KG1 (cell line): ENCODE measurements at regions not wholly inside any gene's neighbourhood (a gene's known extent, or its start where the extent isn't known, plus 50 kb on each side); places are given as distances from the start of the nearest gene placed in this dataset.

ENCODE experiments used
- DNase-seq: peaks from one replicate; lab custom pipeline; 2025; lab: John Stamatoyannopoulos, UW

DNA sequence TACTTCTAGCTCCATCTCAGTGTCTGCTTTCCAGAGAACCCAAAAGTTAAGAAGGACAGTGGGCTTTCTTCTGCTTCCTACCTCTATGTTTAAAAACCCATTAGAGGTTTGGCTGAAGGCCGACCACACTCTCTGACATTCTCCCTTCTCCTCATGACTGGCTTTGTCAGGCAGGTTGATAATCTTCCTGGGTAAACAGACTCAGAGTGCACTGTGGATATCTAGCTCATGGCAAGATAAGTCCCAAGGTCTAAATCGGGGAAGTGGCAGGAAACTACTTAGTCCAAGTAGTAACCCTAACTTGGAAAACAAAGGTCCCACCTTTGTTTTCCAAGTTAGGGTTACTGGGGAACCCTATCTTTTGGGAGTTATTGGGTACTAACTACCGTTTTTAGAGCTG lies 161.9 kb upstream of the SPAG17 start:
- DNase-seq, result no peak

DNA sequence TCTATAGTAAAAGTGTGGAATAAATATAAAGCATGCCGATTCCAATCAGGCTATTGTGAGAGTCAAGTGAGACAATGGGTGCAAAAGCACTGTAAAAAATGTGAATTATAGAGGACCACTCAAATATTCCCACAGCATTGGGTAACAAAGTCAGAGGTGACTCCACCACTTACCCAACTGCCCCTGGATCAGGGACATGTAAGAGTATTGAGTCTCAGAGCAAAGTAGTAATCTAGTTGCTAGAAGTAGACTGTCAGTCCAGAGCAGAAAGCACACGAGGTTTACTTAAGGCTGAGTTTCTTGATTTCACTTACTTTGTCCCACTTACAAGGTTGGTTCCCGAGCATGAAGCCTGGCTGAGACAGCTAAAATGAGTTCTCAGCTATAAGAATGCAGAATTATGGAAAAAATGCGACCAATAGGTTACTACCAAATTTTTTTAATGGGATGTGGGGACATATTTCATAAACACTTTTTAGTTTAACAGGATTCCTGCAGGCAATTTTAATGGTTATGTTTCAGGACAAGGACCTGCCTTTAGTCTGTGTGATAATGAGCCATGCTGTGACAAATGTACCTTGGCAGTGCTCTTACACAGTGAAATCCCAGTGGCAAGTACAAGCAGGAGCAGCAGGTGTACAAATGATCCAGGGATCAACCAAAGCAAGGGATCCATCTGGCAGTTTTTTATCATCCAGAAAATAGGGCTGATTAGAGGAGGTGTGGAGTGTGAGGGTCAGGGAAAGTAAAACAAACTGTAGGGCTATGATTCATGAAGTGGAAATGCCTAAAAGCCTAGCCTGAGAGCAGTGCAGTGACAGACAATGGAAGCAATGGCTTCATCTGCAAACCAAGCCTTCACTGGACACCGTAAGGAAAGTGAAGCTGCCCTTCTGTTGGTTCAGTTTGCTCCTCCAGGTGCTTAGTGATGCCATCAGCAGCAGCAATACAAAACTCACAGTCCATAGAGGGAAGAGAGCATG lies 156.2 kb upstream of the SPAG17 start:
- no peak for DNase-seq

DNA sequence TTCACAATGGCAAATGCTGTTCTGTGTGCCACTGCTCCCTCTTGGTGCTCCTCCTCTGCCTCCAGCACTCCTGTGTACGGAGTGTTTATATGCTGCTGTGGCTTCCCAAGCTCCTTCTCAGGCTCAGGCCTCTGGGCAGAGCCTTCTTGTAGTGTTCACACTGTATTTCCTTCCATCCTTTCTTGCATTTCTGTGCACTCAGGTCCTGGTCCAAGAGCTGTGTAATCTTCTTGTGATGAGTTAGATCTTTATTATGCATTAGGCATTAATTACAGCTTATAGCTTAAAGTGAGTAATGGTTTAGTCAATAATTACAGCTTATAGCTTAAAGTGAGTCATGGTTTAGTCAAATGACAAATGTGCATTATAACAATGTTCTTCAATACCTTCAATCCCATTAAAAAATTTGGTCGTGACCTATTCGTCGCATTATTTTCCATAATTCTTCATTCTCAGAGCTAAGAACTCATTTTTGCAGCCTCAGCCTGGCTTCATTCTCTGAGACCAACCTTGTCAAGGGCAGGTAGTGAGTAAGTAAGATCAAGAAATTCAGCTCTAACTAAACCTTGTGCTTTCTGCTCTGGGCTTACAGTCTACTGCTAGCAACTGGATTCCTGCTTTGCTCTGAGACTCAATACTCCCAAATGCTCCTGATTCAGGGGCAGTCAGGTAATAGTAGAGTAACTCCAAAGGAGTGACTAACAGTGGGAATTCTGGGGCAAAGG lies 154.5 kb upstream of the SPAG17 start:
- no peak for DNase-seq

- DNase-seq, result no peak
These were observed 153.9 kb upstream of the SPAG17 start for GRCh38 chr1:118338936-118339335.

GRCh38 chr1:118337346-118337745 lies 152.3 kb upstream of the SPAG17 start:
- no peak for DNase-seq

DNA sequence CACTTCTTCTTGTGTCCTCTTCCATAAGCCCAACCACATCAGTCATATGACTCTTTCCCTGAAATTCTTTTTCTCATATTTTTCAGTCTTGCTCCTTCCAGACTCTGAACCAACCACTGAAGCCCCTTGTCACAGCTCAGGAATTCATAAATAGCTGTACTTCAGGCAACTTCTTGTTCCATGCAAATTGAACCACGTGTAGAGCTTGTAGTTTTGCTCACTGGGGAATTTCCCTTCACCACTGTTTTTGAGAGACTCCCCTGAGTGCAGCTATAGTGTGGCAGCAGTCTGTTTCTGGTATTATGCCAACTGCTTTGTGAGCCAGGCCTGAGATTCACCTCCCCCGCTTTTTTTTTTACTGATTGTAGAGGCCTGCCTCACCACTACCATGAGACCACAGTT lies 150.3 kb upstream of the SPAG17 start:
- no peak for DNase-seq

DNA sequence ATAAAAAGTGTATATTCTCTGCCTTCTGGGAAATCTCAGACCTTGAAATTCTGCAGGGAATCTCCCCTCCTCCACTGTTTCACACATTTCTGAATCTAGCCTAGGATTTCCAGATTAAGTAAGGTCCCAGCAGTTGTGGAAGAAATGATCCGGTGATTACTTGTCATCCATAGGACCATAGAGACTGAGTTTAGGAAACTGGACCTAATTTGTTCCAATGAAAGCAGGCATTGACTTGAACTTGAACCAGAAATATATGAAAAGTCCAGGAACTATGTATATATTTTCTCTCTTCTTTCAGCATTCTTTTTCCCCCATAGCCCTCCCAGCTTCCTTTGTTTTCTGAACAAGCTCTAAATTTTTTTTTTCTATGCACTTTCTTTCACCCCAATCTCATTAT lies 149.5 kb upstream of the SPAG17 start:
- no peak for DNase-seq

DNA sequence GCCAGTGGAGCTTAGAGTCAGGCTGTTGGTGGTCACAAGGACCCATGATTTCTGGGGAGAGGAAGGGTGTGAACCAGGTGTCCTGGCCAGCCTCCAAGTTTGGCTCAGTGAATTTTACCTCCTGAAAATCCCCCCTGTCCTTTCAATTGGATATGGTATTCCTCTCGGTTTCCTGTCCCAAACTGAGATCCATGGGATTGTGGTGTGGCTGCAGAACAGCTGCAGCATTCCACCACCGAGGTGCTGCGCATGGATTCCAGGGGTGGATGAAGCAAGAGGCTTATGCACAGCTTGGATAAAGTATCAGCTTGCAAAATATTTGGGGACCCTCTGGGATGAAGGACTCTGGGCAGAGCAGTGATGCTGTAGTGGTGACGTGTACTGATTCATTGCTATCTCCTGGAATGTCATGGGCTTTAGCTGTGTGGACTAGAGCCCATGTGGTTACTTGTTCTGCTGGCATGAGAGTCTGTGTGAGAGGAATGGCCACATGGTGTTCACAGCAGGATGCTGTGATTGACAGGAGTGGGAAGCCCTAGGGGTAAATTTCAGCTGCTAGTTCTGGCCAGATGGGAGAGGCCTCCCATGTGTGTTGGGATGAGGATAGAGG lies 148.7 kb upstream of the SPAG17 start:
- DNase-seq, result no peak

DNA sequence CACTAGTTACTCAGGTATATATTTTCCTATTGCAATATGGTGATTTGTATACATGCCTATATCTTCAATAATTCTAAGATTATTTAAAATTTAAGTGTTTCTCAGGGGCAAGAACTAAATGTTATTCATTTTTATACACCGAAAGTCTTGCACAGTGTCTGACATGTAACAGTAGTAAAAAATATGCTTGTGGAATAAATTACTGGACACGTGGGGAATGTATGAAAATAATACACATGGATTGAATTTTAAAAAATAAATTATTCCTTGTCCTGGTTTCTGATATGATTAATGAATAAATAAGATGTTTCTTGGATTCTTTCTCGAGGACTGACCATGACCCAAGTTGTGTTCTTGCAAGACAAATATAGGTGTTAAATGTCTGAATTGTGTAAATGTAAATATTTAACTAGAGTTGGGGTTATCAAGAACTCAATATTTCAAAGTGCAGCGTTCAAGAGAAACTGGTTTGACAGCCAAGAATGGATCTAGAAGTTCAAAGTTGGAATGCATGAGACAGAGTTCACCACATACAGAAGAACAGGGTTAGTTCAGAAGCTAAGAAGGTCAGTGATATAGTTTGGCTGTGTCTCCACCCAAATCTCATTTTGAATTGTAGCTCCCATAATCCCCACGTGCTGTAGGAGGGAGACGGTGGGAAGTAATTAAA lies 142.1 kb upstream of the SPAG17 start:
- DNase-seq, result no peak

DNA sequence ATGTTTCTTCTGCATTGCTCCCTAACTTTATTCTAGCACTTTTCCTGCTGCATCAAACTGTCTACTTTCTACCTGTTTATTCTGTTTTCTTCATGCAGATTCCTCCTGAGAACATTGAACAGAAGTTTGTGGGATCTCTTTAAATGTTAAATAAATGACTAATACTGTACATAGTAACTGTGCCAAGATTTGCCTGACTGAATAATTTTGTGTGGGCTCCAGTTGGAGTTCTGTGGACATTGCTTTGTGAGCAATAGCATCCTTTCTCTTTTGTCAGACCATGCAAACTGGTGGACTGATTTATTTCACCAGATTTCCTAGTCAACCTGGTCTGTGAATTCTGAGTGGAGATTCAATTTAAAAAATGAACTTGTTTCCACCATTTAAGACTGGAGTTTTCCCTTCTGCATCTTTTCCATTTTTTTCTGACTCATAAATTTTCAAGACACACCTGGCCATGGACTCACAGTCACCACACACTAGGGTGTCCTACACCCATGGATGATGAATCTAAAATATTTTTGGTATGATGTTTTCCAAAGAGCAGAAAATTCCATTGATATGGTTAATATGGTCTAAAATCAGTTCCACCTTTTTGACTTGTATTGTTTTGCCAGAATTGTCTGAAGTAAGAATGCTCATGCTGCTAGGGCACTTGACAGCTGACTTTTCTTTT lies 140.7 kb upstream of the SPAG17 start:
- DNase-seq, result no peak

- DNase-seq, result no peak
These were observed 138.2 kb upstream of the SPAG17 start for GRCh38 chr1:118323246-118323645.

DNA sequence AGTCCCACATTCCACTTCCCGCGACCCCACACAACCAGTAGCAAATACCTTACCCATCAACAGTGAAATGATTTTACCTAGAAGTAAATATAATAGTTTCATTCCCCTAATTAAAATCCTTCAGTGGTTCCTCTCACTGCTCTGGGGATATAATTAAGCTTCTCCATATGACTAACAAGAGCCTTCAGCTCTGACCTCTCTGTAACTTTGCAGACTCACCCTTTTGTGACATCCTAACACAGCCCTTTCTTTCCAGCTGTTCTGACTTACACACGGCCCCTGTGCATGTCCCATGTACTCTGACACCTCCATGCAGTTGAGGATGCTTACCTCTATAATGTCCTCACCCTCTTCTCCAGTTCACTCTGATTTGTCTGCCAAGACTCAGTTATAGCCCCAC lies 137.3 kb upstream of the SPAG17 start:
- DNase-seq, result no peak

DNA sequence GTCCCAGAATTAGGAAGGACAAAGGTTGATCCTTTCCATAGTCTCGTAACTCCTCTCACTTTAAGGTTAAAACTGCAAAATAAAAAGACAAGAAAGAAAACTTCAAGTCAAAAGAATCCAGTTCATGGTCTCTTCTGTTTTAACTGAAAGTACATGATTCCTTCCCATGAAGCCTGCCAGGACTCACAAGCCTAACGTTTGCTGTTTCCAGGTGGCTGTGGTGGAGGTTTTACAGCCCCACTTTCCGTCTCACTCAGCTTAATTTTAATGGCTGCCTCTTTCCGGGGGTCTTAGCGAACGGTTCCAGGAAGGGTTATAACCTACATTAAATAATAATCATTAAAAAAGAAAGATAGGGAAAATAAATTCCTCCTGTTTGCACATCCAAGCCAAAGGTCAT lies 136.8 kb upstream of the SPAG17 start:
- DNase-seq, result no peak

DNA sequence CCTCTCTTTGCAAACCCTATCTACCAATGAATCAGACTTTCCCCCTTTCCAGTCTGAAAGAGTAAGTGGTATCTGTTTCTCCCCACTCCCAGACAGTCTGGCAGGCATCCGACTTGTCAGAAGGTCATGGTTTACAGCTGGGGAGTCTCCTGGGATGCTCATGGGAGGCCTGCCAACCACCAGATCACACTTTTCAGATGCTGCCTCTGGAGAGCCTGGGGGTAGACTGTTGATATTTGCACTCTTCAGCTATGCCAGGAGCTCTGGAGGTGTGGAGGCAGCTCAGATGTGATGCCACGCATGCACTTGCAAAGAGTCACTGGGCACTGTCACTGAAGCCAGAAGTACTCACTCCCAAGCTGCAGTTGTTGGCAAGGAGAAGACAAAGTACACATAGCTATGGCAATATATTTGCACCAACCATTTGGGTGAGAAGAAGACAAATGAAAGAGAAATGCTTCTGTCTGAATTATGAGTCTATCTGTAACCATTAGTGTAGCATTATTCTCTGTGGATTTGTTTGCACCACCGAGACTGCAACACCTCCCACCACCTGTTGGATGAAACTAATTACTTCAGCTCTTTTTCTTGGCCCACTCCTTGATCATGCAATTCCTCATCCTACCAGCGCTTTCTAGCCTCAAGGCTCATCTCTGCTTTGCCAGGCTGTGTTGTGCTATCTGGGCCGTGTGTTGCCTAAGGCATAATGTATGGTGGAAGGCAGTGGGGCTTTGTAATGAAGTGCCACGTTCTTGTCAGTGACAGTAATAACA lies 133.0 kb upstream of the SPAG17 start:
- DNase-seq, result no peak

- DNase-seq, result no peak
These were observed 121.8 kb upstream of the SPAG17 start for GRCh38 chr1:118306851-118307250.

- DNase-seq, result no peak
These were observed 119.8 kb upstream of the SPAG17 start for GRCh38 chr1:118304722-118305359.

- no peak for DNase-seq
These were observed 118.5 kb upstream of the SPAG17 start for GRCh38 chr1:118303534-118303933.

- DNase-seq, result no peak
These were observed 118.0 kb upstream of the SPAG17 start for GRCh38 chr1:118303064-118303463.

DNA sequence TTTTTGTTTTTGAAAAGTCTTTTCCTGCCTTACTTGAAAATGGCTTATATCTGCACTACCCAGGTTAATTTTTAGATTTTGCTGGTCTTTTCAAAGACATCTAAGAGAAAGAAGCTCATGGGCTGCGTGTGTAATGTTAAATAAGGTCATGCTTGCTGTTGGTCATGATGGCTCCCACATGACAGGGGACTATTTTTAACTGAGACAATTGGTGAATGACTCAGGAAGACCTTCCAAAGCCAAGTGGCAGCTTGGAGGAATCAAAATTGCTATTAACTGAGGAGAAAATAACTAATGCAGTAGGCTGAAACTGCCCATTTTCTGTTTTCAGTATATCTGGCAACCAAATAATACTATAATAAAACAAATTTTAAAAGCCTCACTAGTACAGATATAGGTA lies 117.1 kb upstream of the SPAG17 start:
- no peak for DNase-seq

GRCh38 chr1:118300808-118301207 lies 115.8 kb upstream of the SPAG17 start:
- DNase-seq, result no peak
